ENCODE measurements at regions not wholly inside any gene's neighbourhood (a gene's known extent, or its start where the extent isn't known, plus 50 kb on each side); places are given as distances from the start of the nearest gene placed in this dataset.

- no peak for TF ChIP-seq JUND (IDR thresholded peaks at IDR 0.05; ENCODE audit: low read depth)
- peak in 1 of 2 experiments; percentile 54 for DNase-seq (ENCODE audit: low read depth in 1 of 2, low spot score in 1 of 2)
- in situ Hi-C loops (cut with HindIII; ENCODE audit: low pct_unique_long_range_greater_than_20kb, low sequenced_read_pairs): no loop called here
Observed at GRCh38 chr1:209409780-209410179, 173.7 kb upstream of the CAMK1G start.

- in situ Hi-C loops (cut with HindIII; ENCODE audit: low pct_unique_long_range_greater_than_20kb, low sequenced_read_pairs): no loop called here
- no peak for TF ChIP-seq JUND (IDR thresholded peaks at IDR 0.05; ENCODE audit: low read depth)
- peak in 1 of 2 experiments; percentile 33 for DNase-seq (ENCODE audit: low read depth in 1 of 2, low spot score in 1 of 2)
Observed at GRCh38 chr1:209411491-209411929, 172.0 kb upstream of the CAMK1G start.

- TF ChIP-seq JUND (IDR thresholded peaks at IDR 0.05; ENCODE audit: low read depth): no peak
- no peak for DNase-seq (ENCODE audit: low read depth in 1 of 2, low spot score in 1 of 2)
- in situ Hi-C loops (cut with HindIII; ENCODE audit: low pct_unique_long_range_greater_than_20kb, low sequenced_read_pairs): no loop called here
Observed at GRCh38 chr1:209412036-209412435, 171.5 kb upstream of the CAMK1G start.

- DNase-seq (ENCODE audit: low read depth in 1 of 2, low spot score in 1 of 2): no peak
- in situ Hi-C loops (cut with HindIII; ENCODE audit: low pct_unique_long_range_greater_than_20kb, low sequenced_read_pairs): no loop called here
Observed at GRCh38 chr1:209412566-209412965, 170.9 kb upstream of the CAMK1G start.

GRCh38 chr1:209413062-209413461 is 170.5 kb upstream of the CAMK1G start:
- DNase-seq (ENCODE audit: low read depth in 1 of 2, low spot score in 1 of 2): no peak
- in situ Hi-C loops (cut with HindIII; ENCODE audit: low pct_unique_long_range_greater_than_20kb, low sequenced_read_pairs): no loop called here
- TF ChIP-seq JUND (IDR thresholded peaks at IDR 0.05; ENCODE audit: low read depth): no peak

More at GRCh38 chr1:209412566-209412965, 170.9 kb upstream of the CAMK1G start:
- no peak for TF ChIP-seq JUND (IDR thresholded peaks at IDR 0.05; ENCODE audit: low read depth)

GRCh38 chr1:209414803-209415329 is 168.6 kb upstream of the CAMK1G start:
- no peak for TF ChIP-seq JUND (IDR thresholded peaks at IDR 0.05; ENCODE audit: low read depth)
- DNase-seq (ENCODE audit: low read depth in 1 of 2, low spot score in 1 of 2): no peak
- in situ Hi-C loops (cut with HindIII; ENCODE audit: low pct_unique_long_range_greater_than_20kb, low sequenced_read_pairs): no loop called here

GRCh38 chr1:209416039-209416438 is 167.5 kb upstream of the CAMK1G start:
- no peak for TF ChIP-seq JUND (IDR thresholded peaks at IDR 0.05; ENCODE audit: low read depth)
- DNase-seq (ENCODE audit: low read depth in 1 of 2, low spot score in 1 of 2): peak in 1 of 2 experiments; percentile 20
- in situ Hi-C loops (cut with HindIII; ENCODE audit: low pct_unique_long_range_greater_than_20kb, low sequenced_read_pairs): no loop called here

GRCh38 chr1:209416716-209417115 is 166.8 kb upstream of the CAMK1G start:
- in situ Hi-C loops (cut with HindIII; ENCODE audit: low pct_unique_long_range_greater_than_20kb, low sequenced_read_pairs): no loop called here
- no peak for TF ChIP-seq JUND (IDR thresholded peaks at IDR 0.05; ENCODE audit: low read depth)
- DNase-seq (ENCODE audit: low read depth in 1 of 2, low spot score in 1 of 2): no peak

- in situ Hi-C loops (cut with HindIII; ENCODE audit: low pct_unique_long_range_greater_than_20kb, low sequenced_read_pairs): no loop called here
- no peak for TF ChIP-seq JUND (IDR thresholded peaks at IDR 0.05; ENCODE audit: low read depth)
- DNase-seq (ENCODE audit: low read depth in 1 of 2, low spot score in 1 of 2): no peak
Observed at GRCh38 chr1:209417761-209418160, 165.8 kb upstream of the CAMK1G start.

- TF ChIP-seq JUND (IDR thresholded peaks at IDR 0.05; ENCODE audit: low read depth): no peak
Observed at GRCh38 chr1:209420276-209420675, 163.2 kb upstream of the CAMK1G start.

GRCh38 chr1:209421186-209421585 is 162.3 kb upstream of the CAMK1G start:
- in situ Hi-C loops (cut with HindIII; ENCODE audit: low pct_unique_long_range_greater_than_20kb, low sequenced_read_pairs): no loop called here
- no peak for TF ChIP-seq JUND (IDR thresholded peaks at IDR 0.05; ENCODE audit: low read depth)
- no peak for DNase-seq (ENCODE audit: low read depth in 1 of 2, low spot score in 1 of 2)

More at GRCh38 chr1:209420276-209420675, 163.2 kb upstream of the CAMK1G start:
- no peak for DNase-seq (ENCODE audit: low read depth in 1 of 2, low spot score in 1 of 2)
- in situ Hi-C loops (cut with HindIII; ENCODE audit: low pct_unique_long_range_greater_than_20kb, low sequenced_read_pairs): no loop called here

- TF ChIP-seq JUND (IDR thresholded peaks at IDR 0.05; ENCODE audit: low read depth): no peak
- in situ Hi-C loops (cut with HindIII; ENCODE audit: low pct_unique_long_range_greater_than_20kb, low sequenced_read_pairs): no loop called here
- DNase-seq (ENCODE audit: low read depth in 1 of 2, low spot score in 1 of 2): no peak
Observed at GRCh38 chr1:209421978-209422680, 161.4 kb upstream of the CAMK1G start.

- DNase-seq (ENCODE audit: low read depth in 1 of 2, low spot score in 1 of 2): no peak
- no peak for TF ChIP-seq JUND (IDR thresholded peaks at IDR 0.05; ENCODE audit: low read depth)
- in situ Hi-C loops (cut with HindIII; ENCODE audit: low pct_unique_long_range_greater_than_20kb, low sequenced_read_pairs): no loop called here
Observed at GRCh38 chr1:209425959-209426358, 157.6 kb upstream of the CAMK1G start.
